HepG2 (cell line): ENCODE measurements at regions not wholly inside any gene's neighbourhood (a gene's known extent, or its start where the extent isn't known, plus 50 kb on each side); places are given as distances from the start of the nearest gene placed in this dataset.

Experiments
- ATAC-seq: fragments of 200-7000 bp; cut with Tn5 transposase; 3 replicates; pipeline ENCODE4 v1.9.1; 2020; ENCODE audit warnings: mild to moderate bottlenecking, moderate library complexity
- BruUV-seq: library from RNA; stranded (reverse); fragments of 400-500 nt; replicated peaks from 2 replicates; lab custom pipeline; 2021; lab: Mats Ljungman, UMichigan
- CTCF ChIA-PET: fragments of 300-600 bp; formaldehyde crosslinking; extraction: SDS; loops from one replicate; lab custom pipeline; 2021; ENCODE audit warnings: low total read pairs, inconsistent platforms, low intra/inter-chr PET ratio; lab: Yijun Ruan, JAX
- POLR2A ChIA-PET: fragments of 350-600 bp; sonication (Branson Sonifier 250); formaldehyde crosslinking; loops from one replicate; lab custom pipeline; 2020; ENCODE audit warnings: antibody characterized with exemption, inconsistent platforms; lab: Yijun Ruan, JAX
- DNase-seq: peaks from one replicate; pipeline ENCODE4 v3.0.0-alpha.2; 2015; ENCODE audit warnings: low spot score
- FAIRE-seq: peaks from 3 replicates; lab custom pipeline; 2011; peaks lifted over from hg19 to GRCh38; lab: Jason Lieb, UNC
- H2AFZ ChIP-seq: one replicate; pipeline ENCODE4 v1.6.1; 2011; ENCODE audit warnings: low read length, inconsistent platforms
- H3K27ac ChIP-seq: fragments of 300-600 bp; 3 replicates; pipeline ENCODE4 v1.8.0; 2011; ENCODE audit warnings: mixed run types, mild to moderate bottlenecking, mixed read lengths, low read length, inconsistent platforms; ENCODE audit not compliant: insufficient read depth; ENCODE audit errors: extremely low read length
- H3K27me3 ChIP-seq, 2 experiments: fragments of 200-600 bp in 1 of 2; 2 replicates in 1 of 2; 3 replicates in 1 of 2; pipeline versions ENCODE4 v1.6.0 to v1.8.0; 2011; ENCODE audit warnings: low read length in 2 of 2, mild to moderate bottlenecking in 2 of 2, moderate library complexity in 2 of 2, inconsistent platforms in 1 of 2; ENCODE audit not compliant: insufficient read depth in 2 of 2, control insufficient read depth in 1 of 2
- H3K36me3 ChIP-seq, 2 experiments: fragments of 200-600 bp in 1 of 2; replicated peaks in 1 of 2; 2 replicates in 1 of 2; 3 replicates in 1 of 2; pipeline versions ENCODE4 v1.5.1 to v1.8.0; 2011; ENCODE audit warnings: low read length in 2 of 2, inconsistent platforms in 1 of 2; ENCODE audit not compliant: insufficient read depth in 2 of 2, control insufficient read depth in 1 of 2
- H3K4me1 ChIP-seq: 2 replicates; pipeline ENCODE4 v1.5.1; 2012; ENCODE audit warnings: low read length, inconsistent platforms; ENCODE audit not compliant: insufficient read depth
- H3K4me2 ChIP-seq: 2 replicates; pipeline ENCODE4 v1.6.0; 2011; ENCODE audit warnings: low read depth, low read length, inconsistent platforms
- H3K4me3 ChIP-seq, 3 experiments: fragments of 200-600 bp in 1 of 3; sonication (generic), shearing (Covaris generic) in 1 of 3; replicated peaks in 1 of 3; 2 replicates each; pipeline ENCODE4 v1.5.1; 2011 to 2016; ENCODE audit warnings: low read length in 3 of 3, inconsistent platforms in 2 of 3, low read depth in 2 of 3, mild to moderate bottlenecking in 2 of 3, control low read depth in 1 of 3, mixed read lengths in 1 of 3; ENCODE audit not compliant: insufficient read depth in 1 of 3
- H3K79me2 ChIP-seq: one replicate; pipeline ENCODE4 v1.6.1; 2011; ENCODE audit warnings: low read length, inconsistent platforms; ENCODE audit not compliant: insufficient read depth
- H3K9ac ChIP-seq: 2 replicates; pipeline ENCODE4 v1.6.0; 2011; ENCODE audit warnings: mild to moderate bottlenecking, low read depth, low read length, inconsistent platforms; ENCODE audit not compliant: insufficient read depth
- H3K9me3 ChIP-seq: 2 replicates; pipeline ENCODE4 v1.5.1; 2012; ENCODE audit warnings: mild to moderate bottlenecking, low read length
- H4K20me1 ChIP-seq: 2 replicates; pipeline ENCODE4 v1.6.0; 2011; ENCODE audit warnings: inconsistent platforms, mild to moderate bottlenecking, low read length, moderate library complexity; ENCODE audit not compliant: insufficient read depth
- AGO1 ChIP-seq: fragments of 200-400 bp; formaldehyde crosslinking; IDR thresholded peaks from 2 replicates; pipeline ENCODE4 v1.6.1; 2017; ENCODE audit warnings: mild to moderate bottlenecking, low read depth, low read length, moderate library complexity; ENCODE audit not compliant: poor library complexity, severe bottlenecking
- ATF1 ChIP-seq: IDR thresholded peaks from 2 replicates; pipeline ENCODE4 v1.6.1; 2016; ENCODE audit warnings: mild to moderate bottlenecking, control low read depth
- CREBL2 ChIP-seq: sonication (generic); formaldehyde crosslinking; IDR thresholded peaks from 2 replicates; pipeline ENCODE4 v1.8.1; 2023; ENCODE audit warnings: missing genetic modification reagents, mild to moderate bottlenecking, borderline replicate concordance
- KLF9 ChIP-seq: IDR thresholded peaks from 2 replicates; pipeline ENCODE4 v1.6.1; 2016; ENCODE audit warnings: low read depth
- MEIS1 ChIP-seq: sonication (generic); formaldehyde crosslinking; IDR thresholded peaks from 2 replicates; pipeline ENCODE4 v1.9.0; 2021; ENCODE audit warnings: mild to moderate bottlenecking, missing genetic modification reagents, moderate library complexity, borderline replicate concordance
- NFKB2 ChIP-seq: sonication (generic); formaldehyde crosslinking; IDR thresholded peaks from 2 replicates; pipeline ENCODE4 v1.4.0; 2020; ENCODE audit warnings: missing genetic modification reagents, borderline replicate concordance
- NR2F1 ChIP-seq, 2 experiments: fragments of 450-650 bp in 1 of 2; formaldehyde crosslinking in 1 of 2; IDR thresholded peaks; 2 replicates each; pipeline versions ENCODE4 v1.5.0 to v1.6.1; 2016 to 2020; ENCODE audit warnings: mild to moderate bottlenecking in 1 of 2, missing compliant biosample characterization in 1 of 2, missing genetic modification reagents in 1 of 2, moderate library complexity in 1 of 2
- SAP130 ChIP-seq: IDR thresholded peaks from 2 replicates; pipeline ENCODE4 v1.6.1; 2016; ENCODE audit warnings: low read depth
- ZFAT ChIP-seq: sonication (generic); formaldehyde crosslinking; conservative IDR thresholded peaks from 2 replicates; pipeline ENCODE4 v1.8.1; 2023; ENCODE audit warnings: missing genetic modification reagents, inconsistent platforms
- ZFX ChIP-seq: sonication (generic); formaldehyde crosslinking; IDR thresholded peaks from 2 replicates; pipeline ENCODE4 v1.4.0; 2020; ENCODE audit warnings: mild to moderate bottlenecking, low read depth, missing genetic modification reagents, moderate library complexity
- ZNF687 ChIP-seq: sonication (generic); formaldehyde crosslinking; IDR thresholded peaks from 2 replicates; pipeline ENCODE4 v1.5.1; 2020; ENCODE audit warnings: mild to moderate bottlenecking, missing genetic modification reagents, moderate library complexity
- WGBS: methylation state at CpG from one replicate; pipeline ENCODE4 v1.1.6; 2017; ENCODE audit warnings: low lambda C conversion rate; 5-methylcytosine and 5-hydroxymethylcytosine counted together
- in situ Hi-C: cut with HindIII; loops from 2 replicates; pipeline ENCODE4 v1.10.0; 2017; ENCODE audit warnings: low pct_unique_long_range_greater_than_20kb; ENCODE audit not compliant: extremely low pct_ligation_motif_present
- intact Hi-C: fragments of 100-400 bp; cut with micrococcal nuclease; formaldehyde crosslinking; loops from one replicate; pipeline ENCODE4 v1.10.0; 2022; ENCODE audit not compliant: unreplicated experiment

- ChIA-PET POLR2A (no interaction called here), CTCF (no interaction called here)
- H3K79me2 ChIP-seq = no peaks in the 10 kb centered on the region
- H3K4me3 ChIP-seq = no peak overlapping the region
- no TSS peak for BruUV-seq
- H3K9me3 ChIP-seq = no peaks in the 10 kb centered on the region
- no peak overlapping the region for H3K4me2 ChIP-seq
- intact Hi-C loops = no loop called here
- H3K36me3 ChIP-seq = no peaks in the 10 kb centered on the region
- no peak overlapping the region for H3K27ac ChIP-seq
- DNase-seq (no peak), ATAC-seq (no peak), FAIRE-seq (no peak)
- H3K9ac ChIP-seq = no peak overlapping the region
- TF ChIP-seq NR2F1 (CRISPR knock-in tag; IDR thresholded peaks at IDR 0.05) = no peak
- no peak for TF ChIP-seq CREBL2 (CRISPR knock-in tag)
- TF ChIP-seq AGO1 = no peak
- TF ChIP-seq NFKB2 = no peak
- TF ChIP-seq ZFX (CRISPR knock-in tag) = no peak
- TF ChIP-seq MEIS1 = no peak
- TF ChIP-seq ATF1 (CRISPR knock-in tag) = no peak
- no peaks in the 10 kb centered on the region for H4K20me1 ChIP-seq
- no peaks in the 10 kb centered on the region for H3K4me1 ChIP-seq
- in situ Hi-C loops = no loop called here
- no peak overlapping the region for H2AFZ ChIP-seq
- no peaks in the 10 kb centered on the region for H3K27me3 ChIP-seq
Observed at GRCh38 chr9:32864971-32865370, 81.6 kb downstream of the TMEM215 start.

- CTCF ChIA-PET = no interaction called here
- H3K36me3 ChIP-seq = no peaks in the 10 kb centered on the region
- no peak overlapping the region for H2AFZ ChIP-seq
- no peaks in the 10 kb centered on the region for H3K79me2 ChIP-seq
- no peak overlapping the region for H3K9ac ChIP-seq
- FAIRE-seq = no peak
- no peaks in the 10 kb centered on the region for H3K9me3 ChIP-seq
- POLR2A ChIA-PET = no interaction called here
- no peaks in the 10 kb centered on the region for H4K20me1 ChIP-seq
- no peak for ATAC-seq
- intact Hi-C loops (no loop called here), in situ Hi-C loops (no loop called here)
- no peaks in the 10 kb centered on the region for H3K27me3 ChIP-seq
- no TSS peak for BruUV-seq
- 5% methylated on average over 4 of the region's 4 CpGs for WGBS
- H3K4me2 ChIP-seq = no peak overlapping the region
- no peak overlapping the region for H3K27ac ChIP-seq
- no peak overlapping the region for H3K4me3 ChIP-seq
- no peak for DNase-seq
- H3K4me1 ChIP-seq = no peaks in the 10 kb centered on the region
- no peak for TF ChIP-seq ZFAT (CRISPR knock-in tag)
- TF ChIP-seq SAP130 = no peak
- TF ChIP-seq ZNF687 (CRISPR knock-in tag) = no peak
- no peak for TF ChIP-seq KLF9 (CRISPR knock-in tag)
Observed at GRCh38 chr9:32866273-32866672, 82.9 kb downstream of the TMEM215 start.
